ENCODE measurements at regions not wholly inside any gene's neighbourhood (a gene's known extent, or its start where the extent isn't known, plus 50 kb on each side); places are given as distances from the start of the nearest gene placed in this dataset.
"Not testable (repeated sequence)": the region's sequence is repeated elsewhere in the genome, so short reads cannot be mapped to it uniquely, and the experiment has no call there.

DNA sequence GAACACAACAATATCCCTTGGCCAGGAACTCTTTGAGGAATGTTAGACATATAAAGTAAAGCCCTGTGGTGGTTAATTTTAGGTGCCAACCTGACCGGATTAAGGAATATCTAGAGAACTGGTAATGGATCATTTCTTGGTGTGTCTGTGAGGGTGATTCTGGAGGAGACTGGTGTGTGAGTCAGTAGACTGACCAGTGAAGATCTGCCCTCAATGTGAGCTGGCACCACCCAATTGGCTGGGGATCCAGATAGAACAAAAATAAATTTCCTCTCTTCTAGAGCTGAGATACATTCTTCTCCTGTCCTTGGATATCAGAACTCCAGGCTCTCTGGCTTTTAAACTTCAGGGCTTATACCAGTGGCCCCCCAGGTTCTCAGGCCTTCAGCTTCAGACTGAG is 56.2 kb upstream of the TNPO1 start:
- DNase-seq (ENCODE audit: low read depth in 1 of 2, low spot score in 1 of 2): no peak

DNA sequence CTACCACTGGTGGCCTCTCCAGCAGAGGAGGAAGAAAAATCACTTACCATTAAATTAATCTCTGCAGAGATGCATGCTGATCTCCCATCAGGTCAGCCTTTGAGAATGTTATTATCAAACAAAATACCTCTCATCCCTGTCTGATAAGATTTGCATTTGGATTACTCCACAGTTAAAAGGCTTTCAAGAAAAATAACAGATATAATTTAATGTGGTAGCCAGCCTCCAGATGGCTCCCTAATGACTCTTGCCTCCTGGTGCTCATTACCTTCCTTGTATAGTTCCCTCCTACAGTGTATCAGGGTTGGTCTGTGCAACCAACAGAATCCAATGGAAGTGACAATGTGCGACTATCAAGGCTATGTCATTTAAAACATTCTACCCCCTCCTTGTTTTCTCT is 63.6 kb upstream of the TNPO1 start:
- DNase-seq (ENCODE audit: low read depth in 1 of 2, low spot score in 1 of 2): no peak

DNA sequence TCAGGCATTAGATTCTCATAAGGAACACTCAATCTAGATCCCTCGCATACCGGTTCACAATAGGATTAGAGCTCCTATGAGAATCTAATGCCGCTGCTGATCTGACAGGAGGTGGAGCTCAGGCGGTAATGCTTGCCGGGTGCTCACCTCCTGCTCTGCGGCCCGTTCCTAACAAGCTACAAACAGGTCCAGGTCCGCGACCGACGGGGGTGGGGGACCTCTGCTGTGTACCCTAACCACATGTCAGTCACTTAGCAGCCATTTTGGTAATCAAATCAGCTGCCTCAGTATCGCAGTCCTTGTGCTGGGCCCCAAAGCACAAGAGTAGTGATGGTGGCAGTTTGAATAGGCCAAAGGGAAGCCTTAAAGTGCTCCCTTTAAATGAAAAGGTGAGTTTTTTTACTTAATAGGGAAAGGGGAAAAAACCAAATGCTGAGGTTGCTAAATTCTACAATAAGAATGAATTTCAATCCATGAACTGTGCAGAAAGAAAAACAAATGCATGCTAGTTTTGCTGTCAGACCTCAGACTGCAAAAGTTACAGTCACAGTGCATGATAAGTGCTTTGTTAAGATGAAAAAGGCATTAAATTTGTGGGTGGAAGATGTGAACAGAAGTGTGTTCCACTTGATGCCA is 67.0 kb upstream of the TNPO1 start:
- DNase-seq (ENCODE audit: low read depth in 1 of 2, low spot score in 1 of 2): no peak

DNA sequence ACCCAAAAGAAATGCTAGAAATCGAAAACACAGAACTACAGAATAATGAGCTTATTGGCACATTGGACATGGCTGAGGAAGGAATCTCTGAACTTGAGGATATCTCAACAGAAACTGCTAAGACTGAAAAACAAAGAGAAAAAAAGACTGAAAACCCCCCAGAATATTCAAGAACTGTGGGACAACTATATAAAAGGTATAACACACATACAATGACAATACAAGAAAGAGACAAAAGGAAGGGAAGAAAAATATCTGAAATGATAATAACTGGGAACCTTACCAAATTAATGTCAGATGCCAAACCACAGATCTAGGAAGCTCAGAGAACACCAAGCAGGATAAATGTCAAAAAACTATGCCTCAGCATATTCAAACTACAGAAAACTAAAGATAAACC is 68.6 kb upstream of the TNPO1 start:
- DNase-seq (ENCODE audit: low read depth in 1 of 2, low spot score in 1 of 2): no peak

DNA sequence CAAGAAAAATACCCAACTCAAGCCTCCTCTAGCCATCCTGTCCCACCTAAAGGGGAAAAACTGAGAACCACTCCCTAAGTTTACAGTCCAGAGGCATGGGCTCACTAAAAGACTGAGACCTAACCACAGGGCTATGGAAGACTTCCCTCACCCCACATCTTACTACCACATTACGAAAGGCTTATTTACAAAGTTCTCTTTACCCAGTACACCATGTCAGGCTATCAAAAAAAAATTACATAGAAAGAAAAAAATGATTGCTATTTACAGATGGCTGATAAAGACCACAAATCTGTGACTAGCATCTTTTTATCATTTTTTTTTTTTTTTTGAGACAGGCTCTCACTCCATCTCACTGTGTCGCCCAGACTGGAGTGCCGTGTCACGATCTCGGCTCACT is 69.7 kb upstream of the TNPO1 start:
- DNase-seq (ENCODE audit: low read depth in 1 of 2, low spot score in 1 of 2): no peak

DNA sequence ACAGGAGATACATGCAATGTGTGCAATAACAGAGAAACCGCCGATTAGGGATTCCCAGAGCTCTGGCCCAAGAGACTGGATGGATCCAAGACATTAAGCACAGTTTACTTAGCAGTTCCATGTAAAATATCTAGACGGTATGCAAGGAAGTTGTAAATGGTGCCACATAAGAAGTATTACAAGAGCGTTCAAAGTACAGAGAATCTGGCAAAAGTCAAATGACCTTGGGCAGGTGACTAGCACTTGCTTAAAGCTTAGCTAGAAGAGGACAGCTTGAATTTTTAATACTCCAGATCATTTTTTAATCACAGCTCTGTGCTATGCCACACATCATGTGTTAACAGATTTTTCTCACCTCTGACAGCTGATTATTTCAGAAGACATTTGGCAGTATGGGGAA is 72.3 kb upstream of the TNPO1 start:
- no peak for DNase-seq (ENCODE audit: low read depth in 1 of 2, low spot score in 1 of 2)

DNA sequence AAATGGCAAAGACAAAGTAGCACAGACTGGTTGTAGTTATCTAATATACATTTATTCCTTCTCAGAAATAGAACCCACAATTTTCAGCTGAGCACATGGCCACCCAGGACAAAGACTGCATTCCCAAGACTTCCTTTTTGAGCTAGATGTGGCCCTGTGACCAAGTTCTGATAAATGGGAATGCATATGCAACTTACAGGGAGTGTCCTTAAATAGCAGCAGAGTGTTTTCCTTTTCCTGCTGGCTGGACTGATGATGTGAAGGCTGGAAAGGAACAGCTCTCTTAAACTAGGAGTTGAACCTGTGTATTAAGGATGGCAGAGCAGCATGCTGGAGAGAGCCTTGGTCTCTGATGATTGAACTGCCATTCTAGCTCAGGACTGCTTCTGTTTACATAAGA is 74.7 kb upstream of the TNPO1 start:
- no peak for DNase-seq (ENCODE audit: low read depth in 1 of 2, low spot score in 1 of 2)

DNA sequence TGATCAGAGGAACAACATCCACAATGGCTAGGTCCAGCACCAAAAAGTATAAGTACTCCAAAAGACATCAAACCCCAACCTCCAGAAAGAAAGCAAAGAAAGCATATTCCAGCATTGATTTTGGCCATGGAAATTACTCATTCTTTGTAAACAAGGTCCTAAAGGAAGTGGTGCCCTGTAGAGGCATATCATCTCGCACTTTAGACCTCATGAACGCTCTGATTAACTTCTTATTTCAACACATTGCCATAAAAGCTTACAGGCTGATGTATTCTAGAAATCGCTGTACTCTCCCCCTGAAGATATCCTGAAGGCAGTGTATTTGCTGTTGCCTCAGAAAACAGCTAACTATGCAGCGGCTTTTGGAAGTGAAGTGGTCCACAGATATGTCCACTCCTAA is 82.7 kb upstream of the TNPO1 start:
- DNase-seq (ENCODE audit: low read depth in 1 of 2, low spot score in 1 of 2): no peak

DNA sequence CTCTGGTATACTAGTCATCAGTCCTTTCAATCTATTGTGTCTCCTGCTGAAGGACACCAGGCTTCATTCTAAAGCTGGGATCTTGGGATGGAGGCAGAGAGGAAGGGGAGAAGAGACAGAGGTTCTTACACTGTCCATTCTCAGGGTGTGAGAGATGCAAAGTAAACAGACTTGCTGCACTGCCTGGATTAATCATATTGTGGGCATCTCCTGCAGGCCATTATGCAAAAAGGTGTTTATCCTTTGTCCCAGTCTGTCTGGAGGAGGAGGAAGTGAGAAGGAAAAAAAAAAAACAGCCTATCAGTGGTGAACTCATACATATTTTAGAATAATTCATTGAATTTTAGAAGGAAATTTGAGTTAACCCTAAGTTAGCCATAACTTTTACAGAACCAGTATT is 92.9 kb upstream of the TNPO1 start:
- DNase-seq (ENCODE audit: low read depth in 1 of 2, low spot score in 1 of 2): no peak

DNA sequence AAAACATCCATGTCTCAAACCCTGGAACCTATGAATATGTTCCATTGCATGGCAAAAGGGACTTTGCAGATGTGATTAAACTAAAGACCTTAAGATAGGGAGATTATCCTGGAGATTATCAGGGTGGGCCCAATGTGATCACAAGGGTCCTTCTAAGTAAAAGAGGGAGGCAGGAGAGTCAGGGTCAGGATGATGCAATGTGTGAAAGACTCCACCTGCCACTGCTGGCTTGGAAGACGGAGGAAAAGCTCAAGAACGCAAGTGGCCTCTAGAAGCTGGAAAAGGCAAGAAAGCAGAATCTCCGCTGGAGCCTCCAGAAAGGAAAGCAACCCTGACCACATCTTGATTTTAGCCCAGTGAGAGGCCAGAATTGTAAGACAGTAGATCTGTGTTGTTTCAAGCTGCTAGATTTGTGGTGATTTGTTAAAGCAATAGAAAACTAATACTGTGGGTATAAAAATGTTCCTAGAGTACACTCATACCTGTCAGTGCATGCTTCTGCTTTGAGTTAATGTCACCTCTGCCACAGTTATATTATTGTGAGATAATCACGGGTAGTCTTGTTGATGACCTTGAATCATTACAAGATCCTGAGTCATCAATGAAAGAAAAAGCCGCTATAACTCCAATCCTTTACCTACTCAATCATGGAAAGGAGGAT is 93.5 kb upstream of the TNPO1 start:
- no peak for DNase-seq (ENCODE audit: low read depth in 1 of 2, low spot score in 1 of 2)

DNA sequence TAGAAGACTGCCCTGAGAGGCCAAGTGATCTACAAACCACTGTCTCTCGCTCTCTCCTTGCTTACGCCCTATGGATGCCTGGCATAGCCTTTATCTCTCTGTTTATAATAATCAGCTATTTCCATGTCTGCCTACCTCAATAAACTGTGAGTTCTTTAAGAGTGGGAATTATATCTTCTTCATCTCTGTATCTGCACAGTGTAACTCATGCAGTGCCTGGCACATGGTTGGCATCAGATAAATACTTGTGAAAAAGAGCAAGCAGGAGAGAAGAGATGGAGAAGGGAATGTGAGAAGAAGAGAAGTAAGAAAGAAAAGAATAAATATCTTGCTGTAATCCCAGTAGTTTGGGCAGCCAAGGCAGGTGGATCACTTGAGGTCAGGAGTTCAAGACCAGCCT is 94.6 kb upstream of the TNPO1 start:
- DNase-seq (ENCODE audit: low read depth in 1 of 2, low spot score in 1 of 2): no peak

DNA sequence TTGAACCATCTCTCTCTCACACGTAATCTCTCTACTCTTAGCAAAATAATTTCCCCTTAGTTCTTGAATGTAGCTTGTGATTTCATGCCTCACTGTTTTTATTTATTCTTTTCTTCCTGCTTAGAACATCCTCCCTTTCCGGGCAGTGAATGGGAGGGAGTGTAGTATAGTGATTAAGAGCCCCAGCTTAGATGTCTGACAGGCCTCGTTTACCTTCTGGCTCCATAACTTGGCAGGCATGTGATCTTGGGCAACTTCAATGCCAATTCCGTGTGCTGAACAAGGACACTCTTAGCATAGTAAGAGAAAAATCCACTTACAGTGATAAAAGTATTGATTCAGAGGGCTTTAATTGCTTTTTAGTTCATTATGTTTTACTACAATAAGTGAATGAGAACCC is 96.3 kb upstream of the TNPO1 start:
- DNase-seq (ENCODE audit: low read depth in 1 of 2, low spot score in 1 of 2): no peak

DNA sequence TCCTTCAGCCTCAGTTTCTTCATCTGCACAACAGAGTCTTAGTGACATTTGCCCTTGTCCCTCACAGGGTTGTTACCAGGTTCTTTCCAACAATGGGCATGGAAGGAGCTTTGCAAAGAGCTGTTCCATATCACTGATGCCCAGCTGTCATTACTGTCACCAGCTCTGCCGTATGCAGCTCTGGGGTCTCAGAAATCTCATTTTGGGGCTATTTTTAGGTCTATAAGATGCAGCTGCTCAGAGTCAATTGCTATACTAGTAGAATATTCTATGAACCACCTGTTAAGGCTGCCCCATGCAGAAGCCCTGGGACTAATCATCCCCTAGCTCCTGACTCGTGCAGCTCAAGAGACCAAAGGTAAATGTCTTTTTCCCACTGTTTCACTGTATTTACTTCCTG is 105.1 kb upstream of the TNPO1 start:
- no peak for DNase-seq (ENCODE audit: low read depth in 1 of 2, low spot score in 1 of 2)

DNA sequence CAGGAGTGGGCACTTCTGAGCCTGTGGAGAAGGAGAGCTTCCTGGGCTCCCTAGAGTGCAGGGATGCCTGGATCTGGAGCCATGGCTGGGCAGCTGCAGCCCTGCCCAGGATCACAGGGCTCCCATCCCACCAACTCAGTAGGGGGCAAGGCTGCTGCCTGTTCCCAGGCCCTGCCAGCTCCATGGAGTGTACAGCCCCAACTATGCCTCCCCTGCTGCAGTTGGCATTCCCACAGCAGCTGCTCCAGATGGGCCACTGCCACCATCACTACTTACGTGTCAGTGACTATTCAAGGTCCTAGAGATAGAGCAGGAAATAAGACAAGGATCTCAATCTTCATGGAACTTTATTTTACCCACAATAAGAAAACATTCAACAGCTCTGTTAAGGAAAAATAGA is 107.1 kb upstream of the TNPO1 start:
- no peak for DNase-seq (ENCODE audit: low read depth in 1 of 2, low spot score in 1 of 2)

DNA sequence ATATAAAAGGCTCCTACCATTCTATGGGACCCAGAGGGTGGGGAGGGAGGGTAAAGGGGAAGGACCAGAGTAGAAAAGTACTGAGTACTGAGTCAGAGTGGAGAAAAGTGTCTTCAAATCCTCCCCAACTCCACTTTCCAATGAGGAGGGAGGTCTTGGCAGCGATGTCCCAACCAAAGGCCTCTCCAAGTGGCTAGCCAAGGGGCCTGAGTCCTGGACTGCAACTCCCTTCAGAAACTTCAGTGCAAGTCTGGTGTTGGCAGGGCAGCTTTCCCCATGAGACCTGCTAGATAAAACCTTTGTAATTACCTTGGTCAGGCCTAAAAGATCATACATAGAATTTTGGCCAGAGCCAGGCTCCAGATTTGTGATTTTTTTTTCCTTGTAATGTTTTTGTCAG is 111.3 kb upstream of the TNPO1 start:
- no peak for DNase-seq (ENCODE audit: low read depth in 1 of 2, low spot score in 1 of 2)

DNA sequence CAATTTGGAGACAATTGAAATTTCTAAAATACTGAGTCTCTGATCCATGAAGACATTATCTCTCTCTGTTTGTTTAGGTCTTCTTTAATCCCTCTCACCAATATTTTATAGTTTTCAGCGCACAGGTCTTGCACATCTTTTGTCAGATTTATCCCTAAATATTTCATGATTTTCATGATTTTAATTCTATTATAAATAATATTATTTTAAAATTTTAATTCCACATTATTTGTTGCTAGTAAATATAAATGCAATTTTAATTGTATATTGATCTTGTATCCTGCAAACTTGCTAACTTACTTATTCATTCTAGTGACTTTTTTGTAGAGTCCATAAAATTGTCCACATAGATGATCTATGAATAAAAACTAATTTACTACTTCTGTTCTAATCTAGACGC is 112.6 kb upstream of the TNPO1 start:
- no peak for DNase-seq (ENCODE audit: low read depth in 1 of 2, low spot score in 1 of 2)

DNA sequence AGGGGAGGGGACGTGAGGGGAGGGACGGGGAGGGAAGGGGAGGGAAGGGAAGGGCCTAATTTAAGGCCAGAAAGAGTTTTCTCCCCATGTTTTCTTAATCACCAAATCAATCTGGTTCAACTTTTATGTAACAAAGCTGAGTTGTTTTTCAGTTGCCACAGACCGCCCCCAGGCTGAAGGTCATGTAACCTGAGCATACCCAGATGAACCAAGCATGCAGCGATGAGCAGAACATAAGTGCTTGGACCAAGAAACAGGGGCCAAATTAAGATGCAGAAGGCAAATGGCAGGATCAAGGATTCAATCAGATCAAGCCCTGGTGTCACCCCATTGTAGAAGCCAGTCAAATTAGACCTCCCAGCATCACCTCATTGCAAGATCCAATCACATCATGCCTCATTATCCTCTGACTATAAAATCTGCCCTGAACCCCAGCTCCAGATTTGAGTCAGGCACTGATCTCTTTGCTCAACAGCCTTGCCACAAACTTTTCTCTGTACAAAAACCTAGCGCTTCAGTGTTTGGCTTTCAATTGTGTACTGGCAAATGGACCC is 113.5 kb upstream of the TNPO1 start:
- no peak for DNase-seq (ENCODE audit: low read depth in 1 of 2, low spot score in 1 of 2)

DNA sequence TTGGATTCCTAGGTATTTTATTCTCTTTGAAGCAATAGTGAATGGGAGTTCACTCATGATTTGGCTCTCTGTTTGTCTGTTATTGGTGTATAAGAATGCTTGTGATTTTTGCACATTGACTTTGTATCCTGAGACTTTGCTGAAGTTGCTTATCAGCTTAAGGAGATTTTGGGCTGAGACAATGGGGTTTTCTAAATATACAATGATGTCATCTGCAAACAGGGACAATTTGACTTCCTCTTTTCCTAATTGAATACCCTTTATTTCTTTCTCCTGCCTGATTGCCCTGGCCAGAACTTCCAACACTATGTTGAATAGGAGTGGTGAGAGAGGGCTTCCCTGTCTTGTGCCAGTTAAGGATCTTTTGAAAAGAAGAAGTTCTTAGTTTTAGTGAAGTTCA is 114.4 kb upstream of the TNPO1 start:
- not testable (repeated sequence) for DNase-seq (ENCODE audit: low read depth in 1 of 2, low spot score in 1 of 2)

DNA sequence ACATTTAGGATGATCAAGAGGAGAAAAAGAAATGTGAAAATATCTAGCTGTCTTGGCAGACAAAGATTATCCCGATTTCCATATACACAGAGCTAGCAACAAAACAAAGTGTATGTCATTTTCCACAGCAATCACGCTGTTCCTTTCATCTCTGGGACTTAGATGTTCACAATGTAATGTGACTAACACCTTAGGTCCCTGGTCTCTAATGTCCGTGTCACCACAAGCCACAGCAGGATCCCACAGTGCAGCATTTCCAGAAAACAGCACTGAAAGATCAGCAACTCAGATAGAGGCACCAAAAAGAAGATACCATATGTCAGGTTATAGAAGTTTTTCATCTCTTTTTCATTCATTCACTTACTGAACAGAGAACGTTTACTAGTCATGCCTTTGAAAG is 118.0 kb upstream of the TNPO1 start:
- DNase-seq (ENCODE audit: low read depth in 1 of 2, low spot score in 1 of 2): no peak

DNA sequence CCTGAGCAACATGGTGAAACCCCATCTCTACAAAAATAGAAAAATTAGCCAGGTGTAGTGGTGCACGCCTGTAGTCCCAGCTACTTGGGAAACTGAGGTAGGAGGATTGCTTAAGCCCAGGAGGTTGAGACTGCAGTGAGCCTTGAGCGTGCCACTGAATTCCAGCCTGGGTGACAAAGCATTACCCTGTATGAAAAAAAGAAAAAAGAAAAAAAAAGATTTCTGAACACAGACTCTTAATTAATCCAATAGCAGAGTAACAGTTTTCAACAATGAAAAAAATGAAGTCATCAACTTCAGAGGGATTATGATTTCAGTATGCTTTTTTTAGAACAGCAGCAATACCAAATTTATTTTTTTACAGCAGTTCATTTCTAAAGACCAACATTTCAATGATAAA is 118.8 kb upstream of the TNPO1 start:
- DNase-seq (ENCODE audit: low read depth in 1 of 2, low spot score in 1 of 2): no peak

DNA sequence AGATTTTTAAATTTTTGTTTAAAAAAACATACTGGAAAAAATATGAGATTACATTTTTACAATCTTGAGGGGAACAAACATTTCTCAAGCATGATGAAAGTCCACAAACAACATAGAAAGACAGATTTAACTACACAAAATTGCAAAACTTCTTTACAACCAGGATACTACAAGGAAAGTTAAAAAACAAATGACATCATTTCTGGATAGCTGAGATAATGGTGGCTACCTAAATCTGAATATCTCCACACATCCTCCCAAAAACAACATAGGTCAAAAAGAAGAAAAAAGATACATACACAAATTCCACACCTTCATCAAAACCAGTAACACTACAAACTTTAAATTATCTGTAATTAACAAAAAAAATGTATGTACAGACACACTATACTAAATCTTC is 120.8 kb upstream of the TNPO1 start:
- no peak for DNase-seq (ENCODE audit: low read depth in 1 of 2, low spot score in 1 of 2)

DNA sequence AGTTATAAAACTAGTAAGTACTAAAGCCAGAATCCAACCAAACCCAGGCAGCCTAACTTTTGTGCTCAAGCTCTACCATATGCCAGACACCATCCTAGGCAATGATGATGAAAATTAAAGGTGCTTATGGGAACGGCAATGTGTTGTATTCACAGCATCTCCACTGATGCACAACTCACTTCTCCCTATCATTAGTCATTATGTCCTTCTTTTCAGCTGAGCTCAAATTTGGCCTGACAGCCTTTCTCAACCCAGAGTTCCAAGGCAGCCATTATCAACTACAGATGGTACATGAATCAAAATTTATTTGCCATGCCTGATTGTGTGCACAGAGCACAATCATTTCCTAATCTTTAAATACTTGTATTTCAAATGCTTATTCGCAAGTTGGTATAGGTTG is 121.6 kb upstream of the TNPO1 start:
- DNase-seq (ENCODE audit: low read depth in 1 of 2, low spot score in 1 of 2): no peak

DNA sequence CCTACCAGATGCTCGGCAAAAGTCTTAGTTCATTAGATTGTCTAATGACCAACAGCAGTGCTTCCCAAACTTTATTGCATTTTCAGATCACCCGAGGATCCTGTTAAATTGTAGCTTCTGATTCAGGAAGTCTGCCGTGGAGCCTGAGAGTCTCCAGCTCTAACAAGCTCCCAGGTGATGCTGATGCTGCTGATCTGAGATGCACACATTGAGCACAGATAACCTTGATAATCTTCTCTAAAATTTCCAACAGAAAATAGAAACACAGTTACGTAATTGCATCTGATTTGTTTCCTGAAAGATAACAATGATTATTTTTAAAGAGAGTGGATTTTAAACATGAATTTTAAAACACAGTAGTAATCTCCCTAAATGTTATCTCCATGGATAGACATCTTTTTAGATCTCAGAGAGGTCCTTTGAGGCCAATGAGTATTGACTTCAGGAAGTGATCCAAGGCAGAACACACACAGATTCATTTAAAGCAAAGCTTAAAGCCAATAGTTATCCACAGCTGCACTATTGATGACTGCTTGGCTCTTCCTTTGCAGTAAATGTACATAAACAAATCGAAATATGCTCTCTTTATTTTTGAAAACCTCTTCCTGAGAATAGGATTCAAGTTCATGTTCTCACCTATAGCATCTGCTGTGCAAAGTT is 122.8 kb upstream of the TNPO1 start:
- DNase-seq (ENCODE audit: low read depth in 1 of 2, low spot score in 1 of 2): no peak
